ENCODE measurements at regions not wholly inside any gene's neighbourhood (a gene's known extent, or its start where the extent isn't known, plus 50 kb on each side); places are given as distances from the start of the nearest gene placed in this dataset.
A peak's percentile ranks its signal among the peaks of the same experiment; 100 is the strongest.

DNA sequence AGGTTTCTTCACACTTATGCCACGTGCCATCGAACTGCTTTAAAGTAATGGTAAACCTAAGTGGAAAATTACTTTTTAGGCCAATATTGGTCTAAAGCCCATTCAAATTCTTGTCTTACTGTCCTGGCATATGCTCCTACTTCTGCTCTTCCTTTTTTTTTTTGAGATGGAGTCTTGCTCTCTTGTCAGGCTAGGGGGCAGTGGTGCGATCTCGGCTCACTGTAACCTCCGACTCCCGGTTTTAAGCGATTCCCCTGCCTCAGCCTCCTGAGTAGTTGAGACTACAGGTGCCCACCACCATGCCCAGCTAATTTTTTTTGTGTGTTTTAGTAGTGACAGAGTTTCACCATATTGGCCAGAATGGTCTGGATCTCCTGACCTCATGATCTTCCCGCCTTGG, 129.0 kb upstream of the TECRL start:
- TF ChIP-seq CTCF (IDR thresholded peaks at IDR 0.05; ENCODE audit: borderline replicate concordance, extremely low read depth, low read length, poor library complexity, severe bottlenecking) (peak; percentile 14), EZH2 (IDR thresholded peaks at IDR 0.05; ENCODE audit: borderline replicate concordance, low read depth, low read length, severe bottlenecking) (no peak)
